Uterus (tissue), 3 donors: ENCODE measurements at regions not wholly inside any gene's neighbourhood (a gene's known extent, or its start where the extent isn't known, plus 50 kb on each side); places are given as distances from the start of the nearest gene placed in this dataset.

Source experiments
- DNase-seq, 2 donors: peaks; one replicate each; pipeline ENCODE4 v3.0.0-alpha.2; 2019 to 2020
- H3K27ac ChIP-seq, 2 donors: fragments of 200-600 bp; sonication (generic); 1 replicate in 1 of 2; 2 replicates in 1 of 2; pipeline ENCODE4 v1.5.1; 2016 to 2018
- H3K27me3 ChIP-seq, 2 donors: fragments of 200-600 bp; sonication (generic); one replicate each; pipeline ENCODE4 v1.5.1; 2018 to 2019; ENCODE audit warnings: control low read depth in 1 of 2
- H3K36me3 ChIP-seq, 2 donors: fragments of 200-600 bp; sonication (generic); one replicate each; pipeline ENCODE4 v1.5.1; 2019; ENCODE audit warnings: control low read depth in 1 of 2
- H3K4me1 ChIP-seq, 2 donors: fragments of 200-600 bp; sonication (generic); one replicate each; pipeline ENCODE4 v1.5.1; 2018 to 2019; ENCODE audit warnings: control low read depth in 1 of 2
- H3K4me3 ChIP-seq, 2 donors: fragments of 200-600 bp; sonication (generic); 1 replicate in 1 of 2; 2 replicates in 1 of 2; pipeline ENCODE4 v1.5.1; 2018 to 2019; ENCODE audit warnings: mild to moderate bottlenecking in 1 of 2
- H3K9me3 ChIP-seq, 2 donors: fragments of 200-600 bp; sonication (generic); one replicate each; pipeline ENCODE4 v1.5.1; 2019; ENCODE audit warnings: control low read depth in 1 of 2
- CTCF ChIP-seq, 4 experiments: fragments of 200-600 bp in 2 of 4; fragments of 450-650 bp in 2 of 4; sonication (generic) in 2 of 4; IDR thresholded peaks; one replicate each; pipeline ENCODE4 v1.5.1; 2016 to 2019; ENCODE audit warnings: antibody characterized with exemption in 4 of 4, mild to moderate bottlenecking in 2 of 4, moderate library complexity in 1 of 4
- POLR2A ChIP-seq, 2 donors: fragments of 450-650 bp; IDR thresholded peaks; one replicate each; pipeline ENCODE4 v1.6.1; 2016; ENCODE audit warnings: antibody characterized with exemption in 2 of 2, mild to moderate bottlenecking in 1 of 2, moderate library complexity in 1 of 2
- intact Hi-C: fragments of 100-400 bp; cut with DNase I; formaldehyde crosslinking; loops from one replicate; pipeline ENCODE4 v1.15.1; 2023; ENCODE audit warnings: low total_unique reads
- donor health status: DM: yes; HTN: yes; CAD: no.

GRCh38 chr6:84449220-84449619 is 221.8 kb upstream of the CEP162 start:
- TF ChIP-seq POLR2A (IDR thresholded peaks at IDR 0.05) = no peak
- no peak for TF ChIP-seq CTCF (IDR thresholded peaks at IDR 0.05)
- no peak overlapping the region for H3K27ac ChIP-seq
- intact Hi-C loops = no loop called here
- DNase-seq = no peak
- no peak overlapping the region for H3K4me3 ChIP-seq
- H3K36me3 ChIP-seq = no peaks in the 10 kb centered on the region
- H3K4me1 ChIP-seq = no peaks in the 10 kb centered on the region
- H3K9me3 ChIP-seq = no peaks in the 10 kb centered on the region
- no peaks in the 10 kb centered on the region for H3K27me3 ChIP-seq

GRCh38 chr6:84448331-84448730 is 220.9 kb upstream of the CEP162 start:
- intact Hi-C loops = no loop called here
- Histone ChIP-seq H3K27me3 (no peaks in the 10 kb centered on the region), H3K4me3 (no peak overlapping the region), H3K36me3 (no peaks in the 10 kb centered on the region), H3K27ac (no peak overlapping the region), H3K9me3 (no peaks in the 10 kb centered on the region), H3K4me1 (no peaks in the 10 kb centered on the region)
- DNase-seq = no peak
- TF ChIP-seq POLR2A (IDR thresholded peaks at IDR 0.05) (no peak), CTCF (IDR thresholded peaks at IDR 0.05) (no peak)

- no peak for DNase-seq
- intact Hi-C loops = no loop called here
- Histone ChIP-seq H3K4me3 (no peak overlapping the region), H3K9me3 (no peaks in the 10 kb centered on the region), H3K36me3 (no peaks in the 10 kb centered on the region), H3K27ac (no peak overlapping the region), H3K27me3 (no peaks in the 10 kb centered on the region), H3K4me1 (no peaks in the 10 kb centered on the region)
- TF ChIP-seq POLR2A (IDR thresholded peaks at IDR 0.05) (no peak), CTCF (IDR thresholded peaks at IDR 0.05) (no peak)
Measured at GRCh38 chr6:84447651-84448050, 220.2 kb upstream of the CEP162 start.

- intact Hi-C loops = no loop called here
- TF ChIP-seq POLR2A (IDR thresholded peaks at IDR 0.05) = no peak
- TF ChIP-seq CTCF (IDR thresholded peaks at IDR 0.05) = no peak
Measured at GRCh38 chr6:84445068-84445467, 217.6 kb upstream of the CEP162 start.

GRCh38 chr6:84442208-84442607 is 214.8 kb upstream of the CEP162 start:
- TF ChIP-seq POLR2A (IDR thresholded peaks at IDR 0.05) (no peak), CTCF (IDR thresholded peaks at IDR 0.05) (no peak)

More at GRCh38 chr6:84445068-84445467, 217.6 kb upstream of the CEP162 start:
- Histone ChIP-seq H3K9me3 (no peaks in the 10 kb centered on the region), H3K27me3 (no peaks in the 10 kb centered on the region), H3K4me3 (no peak overlapping the region), H3K36me3 (no peaks in the 10 kb centered on the region), H3K4me1 (no peaks in the 10 kb centered on the region), H3K27ac (no peak overlapping the region)
- no peak for DNase-seq

More at GRCh38 chr6:84442208-84442607, 214.8 kb upstream of the CEP162 start:
- no peak for DNase-seq
- Histone ChIP-seq H3K4me1 (no peaks in the 10 kb centered on the region), H3K27ac (no peak overlapping the region), H3K36me3 (no peaks in the 10 kb centered on the region), H3K4me3 (no peak overlapping the region), H3K27me3 (no peaks in the 10 kb centered on the region), H3K9me3 (no peaks in the 10 kb centered on the region)
- intact Hi-C loops = no loop called here
